ENCODE measurements at regions not wholly inside any gene's neighbourhood (a gene's known extent, or its start where the extent isn't known, plus 50 kb on each side); places are given as distances from the start of the nearest gene placed in this dataset.

GRCh38 chr18:68121826-68122225 lies 593.1 kb downstream of the TMX3 start:
- TF ChIP-seq CTCF (IDR thresholded peaks at IDR 0.05; ENCODE audit: low read depth, low read length, missing control alignments), result no peak
- DNase-seq (ENCODE audit: extremely low read depth, low read depth), result no peak
- H3K4me3 ChIP-seq (replicated peaks; ENCODE audit: low read depth, low read length), result no peak overlapping the region

GRCh38 chr18:68121308-68121707 lies 593.6 kb downstream of the TMX3 start:
- no peak overlapping the region for H3K4me3 ChIP-seq (replicated peaks; ENCODE audit: low read depth, low read length)
- TF ChIP-seq CTCF (IDR thresholded peaks at IDR 0.05; ENCODE audit: low read depth, low read length, missing control alignments), result no peak
- no peak for DNase-seq (ENCODE audit: extremely low read depth, low read depth)

- no peak overlapping the region for H3K4me3 ChIP-seq (replicated peaks; ENCODE audit: low read depth, low read length)
- no peak for DNase-seq (ENCODE audit: extremely low read depth, low read depth)
- TF ChIP-seq CTCF (IDR thresholded peaks at IDR 0.05; ENCODE audit: low read depth, low read length, missing control alignments), result no peak
These were observed 598.5 kb upstream of the DSEL start for GRCh38 chr18:68114989-68115388.

- no peak for DNase-seq (ENCODE audit: extremely low read depth, low read depth)
- no peak for TF ChIP-seq CTCF (IDR thresholded peaks at IDR 0.05; ENCODE audit: low read depth, low read length, missing control alignments)
- no peak overlapping the region for H3K4me3 ChIP-seq (replicated peaks; ENCODE audit: low read depth, low read length)
These were observed 587.5 kb upstream of the DSEL start for GRCh38 chr18:68104036-68104435.

GRCh38 chr18:68103561-68103960 lies 587.0 kb upstream of the DSEL start:
- no peak for DNase-seq (ENCODE audit: extremely low read depth, low read depth)
- TF ChIP-seq CTCF (IDR thresholded peaks at IDR 0.05; ENCODE audit: low read depth, low read length, missing control alignments), result no peak
- no peak overlapping the region for H3K4me3 ChIP-seq (replicated peaks; ENCODE audit: low read depth, low read length)

- H3K4me3 ChIP-seq (replicated peaks; ENCODE audit: low read depth, low read length), result no peak overlapping the region
- TF ChIP-seq CTCF (IDR thresholded peaks at IDR 0.05; ENCODE audit: low read depth, low read length, missing control alignments), result no peak
- no peak for DNase-seq (ENCODE audit: extremely low read depth, low read depth)
These were observed 585.6 kb upstream of the DSEL start for GRCh38 chr18:68102117-68102516.

- TF ChIP-seq CTCF (IDR thresholded peaks at IDR 0.05; ENCODE audit: low read depth, low read length, missing control alignments), result no peak
These were observed 582.1 kb upstream of the DSEL start for GRCh38 chr18:68098655-68099054.

More at GRCh38 chr18:68098655-68099054, 582.1 kb upstream of the DSEL start:
- H3K4me3 ChIP-seq (replicated peaks; ENCODE audit: low read depth, low read length), result no peak overlapping the region
- DNase-seq (ENCODE audit: extremely low read depth, low read depth), result no peak
